Vagina (tissue), 2 donors: ENCODE measurements at regions not wholly inside any gene's neighbourhood (a gene's known extent, or its start where the extent isn't known, plus 50 kb on each side); places are given as distances from the start of the nearest gene placed in this dataset.

Source experiments
- CTCF ChIP-seq, 3 experiments: fragments of 450-650 bp in 2 of 3; fragments of 200-600 bp in 1 of 3; sonication (generic) in 1 of 3; IDR thresholded peaks; one replicate each; pipeline ENCODE4 v1.5.1; 2017 to 2019; ENCODE audit warnings: antibody characterized with exemption in 3 of 3, mild to moderate bottlenecking in 2 of 3, moderate library complexity in 2 of 3
- POLR2AphosphoS5 ChIP-seq, 2 donors: sonication (generic); formaldehyde crosslinking; IDR thresholded peaks; one replicate each; pipeline ENCODE4 v1.9.0; 2017; ENCODE audit warnings: antibody characterized with exemption in 2 of 2, mild to moderate bottlenecking in 2 of 2, low read depth in 1 of 2; ENCODE audit not compliant: insufficient read depth in 1 of 2

- TF ChIP-seq CTCF (IDR thresholded peaks at IDR 0.05) (no peak), POLR2AphosphoS5 (IDR thresholded peaks at IDR 0.05; ENCODE audit: insufficient read depth in 1 of 2, low read depth in 1 of 2) (no peak)
These were observed 182.6 kb downstream of the FBXO8 start for GRCh38 chr4:174100910-174101309.
